NCI-H774 (cell line): ENCODE measurements at regions not wholly inside any gene's neighbourhood (a gene's known extent, or its start where the extent isn't known, plus 50 kb on each side); places are given as distances from the start of the nearest gene placed in this dataset.
"Not testable (repeated sequence)": the region's sequence is repeated elsewhere in the genome, so short reads cannot be mapped to it uniquely, and the experiment has no call there.

Experiments used
- DNase-seq: peaks from one replicate; lab custom pipeline; 2025; lab: John Stamatoyannopoulos, UW

GRCh38 chr2:123359636-123360035, 665.5 kb upstream of the CNTNAP5 start:
- no peak for DNase-seq

GRCh38 chr2:123362671-123363440, 662.2 kb upstream of the CNTNAP5 start:
- DNase-seq: no peak

- no peak for DNase-seq
These were observed 661.3 kb upstream of the CNTNAP5 start for GRCh38 chr2:123363826-123364225.

GRCh38 chr2:123364243-123364896, 660.7 kb upstream of the CNTNAP5 start:
- DNase-seq: no peak

- DNase-seq: no peak
These were observed 658.7 kb upstream of the CNTNAP5 start for GRCh38 chr2:123366239-123366837.

- no peak for DNase-seq
These were observed 654.9 kb upstream of the CNTNAP5 start for GRCh38 chr2:123370186-123370585.

- DNase-seq: no peak
These were observed 653.6 kb upstream of the CNTNAP5 start for GRCh38 chr2:123371535-123371934.

GRCh38 chr2:123380370-123380935, 644.6 kb upstream of the CNTNAP5 start:
- DNase-seq: no peak

- DNase-seq: no peak
These were observed 609.4 kb upstream of the CNTNAP5 start for GRCh38 chr2:123415678-123416077.

- no peak for DNase-seq
These were observed 605.1 kb upstream of the CNTNAP5 start for GRCh38 chr2:123419976-123420375.

GRCh38 chr2:123434546-123435395, 590.3 kb upstream of the CNTNAP5 start:
- DNase-seq: no peak

- no peak for DNase-seq
These were observed 586.8 kb upstream of the CNTNAP5 start for GRCh38 chr2:123438251-123438650.

GRCh38 chr2:123438675-123439074, 586.4 kb upstream of the CNTNAP5 start:
- DNase-seq: no peak

GRCh38 chr2:123448801-123449200, 576.3 kb upstream of the CNTNAP5 start:
- no peak for DNase-seq

GRCh38 chr2:123451542-123451941, 573.5 kb upstream of the CNTNAP5 start:
- DNase-seq: no peak

- DNase-seq: no peak
These were observed 571.9 kb upstream of the CNTNAP5 start for GRCh38 chr2:123453046-123453700.

- DNase-seq: no peak
These were observed 571.3 kb upstream of the CNTNAP5 start for GRCh38 chr2:123453772-123454171.

GRCh38 chr2:123455234-123455633, 569.9 kb upstream of the CNTNAP5 start:
- DNase-seq: not testable (repeated sequence)

GRCh38 chr2:123456416-123456815, 568.7 kb upstream of the CNTNAP5 start:
- no peak for DNase-seq

- no peak for DNase-seq
These were observed 561.2 kb upstream of the CNTNAP5 start for GRCh38 chr2:123463886-123464285.

GRCh38 chr2:123468071-123468470, 557.0 kb upstream of the CNTNAP5 start:
- DNase-seq: no peak
